D341Med (cell line): ENCODE measurements at regions not wholly inside any gene's neighbourhood (a gene's known extent, or its start where the extent isn't known, plus 50 kb on each side); places are given as distances from the start of the nearest gene placed in this dataset.
A peak's percentile ranks its signal among the peaks of the same experiment; 100 is the strongest.

Experiments used
- DNase-seq: peaks from one replicate; pipeline ENCODE4 v3.0.0; 2012; ENCODE audit warnings: low spot score

- no peak for DNase-seq
These were observed 66.7 kb downstream of the BARHL2 start for GRCh38 chr1:90650401-90650800.

DNA sequence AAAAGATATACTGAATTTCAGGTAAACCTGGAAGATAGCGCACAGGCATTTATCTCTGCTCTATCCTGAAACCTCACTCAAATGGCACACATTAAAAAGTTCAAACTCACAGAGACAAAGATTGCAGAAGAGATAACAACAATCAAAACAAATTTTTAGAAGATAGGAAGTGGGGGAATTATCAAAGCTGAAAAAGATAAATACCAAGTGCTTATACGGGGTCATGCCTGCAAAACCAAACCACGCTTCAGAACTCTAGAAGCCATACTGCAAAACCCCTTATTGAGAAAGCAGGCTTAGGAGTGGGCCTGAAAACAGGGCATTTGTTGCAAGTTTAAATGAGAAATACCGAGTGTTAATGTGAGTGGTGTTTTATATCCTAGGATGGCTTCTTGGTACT lies 76.8 kb downstream of the BARHL2 start:
- DNase-seq: no peak

- DNase-seq: peak; percentile 39
These were observed 94.4 kb downstream of the BARHL2 start for GRCh38 chr1:90622666-90623065.

GRCh38 chr1:90621986-90622385 lies 95.1 kb downstream of the BARHL2 start:
- DNase-seq: no peak

GRCh38 chr1:90616395-90616794 lies 100.7 kb downstream of the BARHL2 start:
- DNase-seq: peak; percentile 59

- DNase-seq: peak; percentile 35
These were observed 102.2 kb downstream of the BARHL2 start for GRCh38 chr1:90614872-90615271.

DNA sequence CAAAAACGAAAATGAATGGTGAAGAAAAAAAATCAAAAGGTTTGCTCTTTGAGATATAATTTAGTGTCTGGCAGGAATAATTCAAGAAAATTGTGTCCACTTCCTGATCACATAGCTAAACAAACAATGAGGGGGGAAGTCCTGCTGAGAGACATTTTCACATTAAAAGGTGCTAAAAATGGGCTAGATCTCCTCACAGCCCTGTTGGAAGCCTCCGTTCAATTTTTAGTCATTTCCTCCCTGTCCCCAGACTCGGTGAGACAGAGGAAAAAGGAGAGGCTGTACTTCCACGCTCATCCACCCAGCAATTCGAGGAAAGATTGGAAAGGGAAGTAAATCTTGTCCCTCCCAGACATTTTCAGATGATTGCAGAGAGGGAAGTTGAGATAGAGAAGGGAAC lies 103.7 kb downstream of the BARHL2 start:
- DNase-seq: no peak

- no peak for DNase-seq
These were observed 105.1 kb downstream of the BARHL2 start for GRCh38 chr1:90612033-90612432.

- no peak for DNase-seq
These were observed 109.4 kb downstream of the BARHL2 start for GRCh38 chr1:90607736-90608135.

GRCh38 chr1:90605070-90605469 lies 112.0 kb downstream of the BARHL2 start:
- DNase-seq: no peak

DNA sequence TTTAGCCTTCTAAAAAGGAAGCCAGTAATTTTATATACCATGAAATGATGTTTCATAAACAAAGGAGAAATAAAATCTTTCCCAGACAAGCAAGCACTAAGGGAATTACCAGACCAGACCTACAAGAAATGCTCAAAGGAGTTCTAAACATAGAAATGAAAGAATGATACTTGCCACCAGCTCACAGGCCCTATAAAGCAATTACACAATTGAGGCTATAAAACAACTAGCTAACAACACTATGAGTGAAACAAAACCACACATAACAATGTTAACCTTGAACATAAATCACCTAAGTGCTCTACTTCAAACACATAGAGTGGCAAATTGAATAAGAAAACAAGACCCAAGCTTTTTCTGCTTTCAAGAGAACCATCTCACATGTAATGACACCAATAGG lies 123.8 kb downstream of the BARHL2 start:
- DNase-seq: no peak

GRCh38 chr1:90591970-90592356 lies 125.1 kb downstream of the BARHL2 start:
- DNase-seq: no peak

GRCh38 chr1:90591355-90591969 lies 125.6 kb downstream of the BARHL2 start:
- DNase-seq: no peak

- DNase-seq: no peak
These were observed 136.9 kb downstream of the BARHL2 start for GRCh38 chr1:90580176-90580575.

DNA sequence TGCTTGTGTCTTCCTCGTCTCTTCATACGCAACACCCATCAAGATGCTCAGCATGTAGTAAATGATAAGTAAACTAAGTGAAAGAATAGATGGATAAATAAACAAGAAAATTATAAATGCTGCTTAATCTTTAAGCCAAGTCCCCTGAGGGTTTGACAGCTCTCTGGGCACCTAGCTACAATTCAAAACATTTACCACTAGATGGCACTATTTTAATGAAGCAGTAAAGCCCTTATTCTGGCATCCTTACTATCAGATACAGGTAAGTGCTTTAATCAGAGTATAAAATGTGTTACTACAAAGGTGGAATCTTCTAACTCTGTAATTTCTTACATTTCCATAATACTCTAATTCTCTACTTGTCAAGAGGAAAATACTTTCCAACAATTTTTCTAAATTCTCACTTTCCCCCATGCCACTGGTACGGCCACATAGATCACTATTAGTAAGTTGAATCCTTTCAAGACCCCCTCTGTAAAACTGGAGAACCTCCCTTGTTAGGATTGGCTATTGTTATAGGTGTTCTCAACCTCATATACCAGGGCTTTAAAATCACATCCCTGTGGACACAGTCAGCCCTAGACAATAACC lies 137.8 kb downstream of the BARHL2 start:
- peak; percentile 62 for DNase-seq

DNA sequence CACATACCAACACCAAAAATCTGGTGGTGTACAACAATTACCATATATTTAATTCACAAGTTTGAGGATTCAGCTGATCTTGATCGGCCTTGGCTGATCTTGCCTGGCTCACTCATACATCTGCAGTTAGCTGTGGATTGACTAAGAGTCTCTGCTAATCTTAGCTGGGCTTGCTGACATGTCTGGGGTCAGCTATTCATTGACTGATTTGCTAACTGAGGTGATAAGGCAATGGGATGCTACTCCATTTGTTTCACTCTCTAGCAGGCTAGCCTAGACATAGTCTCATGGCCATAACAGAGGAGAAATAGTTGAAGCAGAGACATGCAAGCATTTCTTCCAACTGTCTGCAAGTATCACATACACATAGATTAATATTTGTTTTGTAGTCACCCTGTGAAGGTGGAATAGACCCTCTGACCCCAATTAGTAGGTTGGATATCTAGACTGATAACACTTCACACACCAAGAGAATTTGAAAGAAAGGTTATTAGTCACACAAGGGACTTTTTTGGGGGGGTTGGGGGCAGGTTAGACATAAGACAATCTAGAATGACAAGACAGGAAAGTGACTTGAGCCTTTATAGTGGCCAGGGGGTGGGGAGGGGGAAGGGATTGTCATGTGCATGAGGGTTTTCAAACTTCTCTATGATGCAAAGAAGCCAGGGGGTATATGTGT lies 142.3 kb downstream of the BARHL2 start:
- DNase-seq: no peak

- no peak for DNase-seq
These were observed 143.4 kb downstream of the BARHL2 start for GRCh38 chr1:90573736-90574135.

- no peak for DNase-seq
These were observed 144.7 kb downstream of the BARHL2 start for GRCh38 chr1:90572446-90572845.

- DNase-seq: no peak
These were observed 148.7 kb downstream of the BARHL2 start for GRCh38 chr1:90568436-90568835.

DNA sequence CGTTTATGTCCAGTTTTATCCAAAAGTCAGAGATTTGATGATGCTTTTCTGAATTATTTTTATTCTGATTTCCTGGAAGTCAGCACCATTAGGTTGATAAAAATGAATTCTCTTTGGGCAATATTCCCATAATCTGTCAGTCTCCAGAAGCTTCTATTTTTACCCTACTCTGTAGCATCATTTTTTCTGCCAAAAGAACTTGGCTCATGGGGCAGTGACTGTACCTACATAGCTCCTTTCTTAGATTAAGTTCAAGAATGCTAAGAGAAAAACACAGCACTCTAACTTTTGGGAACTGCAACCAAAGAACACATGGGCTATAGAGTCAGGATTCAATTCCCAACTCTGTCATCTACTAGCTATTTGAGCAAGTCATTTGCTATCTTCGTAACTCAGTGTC lies 152.9 kb downstream of the BARHL2 start:
- no peak for DNase-seq

DNA sequence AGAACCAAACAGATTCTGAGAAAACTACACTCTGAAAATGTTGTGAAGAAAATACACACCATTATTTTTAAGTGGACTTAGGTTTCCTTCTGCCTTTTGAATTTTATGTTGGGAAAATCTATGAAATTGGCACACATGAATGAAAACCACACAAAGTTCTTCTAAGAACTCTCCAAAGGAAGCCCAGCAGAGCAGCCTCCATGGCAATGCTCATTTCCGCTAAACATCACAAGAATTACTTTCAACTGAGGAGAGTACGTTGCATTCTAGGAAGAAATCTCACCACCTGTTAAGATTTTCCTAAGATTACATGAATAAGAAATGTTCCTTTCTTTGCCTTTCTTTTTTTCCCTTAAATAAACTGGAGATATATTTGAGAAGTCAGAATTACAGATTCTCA lies 154.2 kb downstream of the BARHL2 start:
- DNase-seq: no peak

DNA sequence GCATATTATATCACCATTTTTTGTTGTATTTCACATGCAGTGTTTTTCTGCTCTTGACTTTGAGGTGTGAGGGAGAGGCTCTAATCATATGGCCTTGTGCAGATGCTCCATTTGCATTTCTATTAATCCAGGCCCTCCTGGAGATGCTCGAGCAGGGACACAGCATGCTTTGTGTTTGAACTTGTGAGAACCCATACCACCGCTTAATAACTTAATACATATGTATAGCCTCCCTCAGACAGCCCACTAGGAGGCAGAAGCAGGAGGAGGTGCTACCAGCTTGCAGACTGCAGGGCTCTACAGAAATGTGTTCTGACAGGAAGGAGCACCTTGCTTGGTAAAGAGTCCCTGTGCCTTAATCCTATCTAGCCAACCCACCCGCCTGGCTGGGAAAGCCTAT lies 155.2 kb downstream of the BARHL2 start:
- DNase-seq: no peak

DNA sequence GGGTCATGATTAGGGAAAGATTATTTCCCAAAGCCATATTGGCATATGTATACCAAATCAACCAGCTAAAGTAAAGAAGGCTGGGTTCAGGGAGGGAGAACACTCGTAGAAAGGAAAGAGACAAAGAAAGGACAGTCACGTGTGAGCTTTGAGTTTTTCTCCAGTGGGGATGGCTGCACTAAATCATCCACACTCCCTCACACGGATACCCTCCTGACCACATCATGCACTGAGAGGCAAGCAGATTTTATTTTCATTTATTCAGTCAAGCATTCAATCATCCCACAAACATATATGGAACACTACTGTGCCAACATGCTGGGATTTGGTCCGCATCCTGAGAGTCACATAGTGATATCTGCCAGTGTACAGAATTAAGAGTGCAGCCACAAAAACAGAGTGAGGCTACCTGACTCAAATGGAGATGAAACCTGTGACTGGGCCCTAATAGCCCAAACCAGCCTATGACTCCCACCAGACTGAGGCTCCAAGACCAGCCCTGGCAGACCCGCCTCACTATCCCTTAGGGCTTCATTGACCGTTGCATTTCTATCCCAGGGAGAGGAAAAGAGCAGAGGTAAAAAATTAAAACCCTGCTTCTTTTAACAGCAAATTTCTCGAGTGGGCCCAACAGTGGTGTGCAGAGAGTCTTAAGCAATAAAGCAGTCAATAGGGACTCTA lies 155.9 kb downstream of the BARHL2 start:
- DNase-seq: no peak
